GM12891 (cell line): ENCODE measurements at regions not wholly inside any gene's neighbourhood (a gene's known extent, or its start where the extent isn't known, plus 50 kb on each side); places are given as distances from the start of the nearest gene placed in this dataset.

ENCODE experiments used
- PAX5 ChIP-seq: IDR thresholded peaks from 2 replicates; pipeline ENCODE4 v1.6.1; 2011; ENCODE audit warnings: low read length, moderate library complexity, mild to moderate bottlenecking; ENCODE audit not compliant: insufficient read depth, severe bottlenecking
- POLR2A ChIP-seq: IDR thresholded peaks from 2 replicates; pipeline ENCODE4 v1.6.1; 2011; ENCODE audit warnings: low read depth, low read length, control low read depth
- POLR2AphosphoS5 ChIP-seq: IDR thresholded peaks from 2 replicates; pipeline ENCODE4 v1.6.1; 2011; ENCODE audit warnings: low read depth, low read length, control low read depth
- SPI1 ChIP-seq: IDR thresholded peaks from 2 replicates; pipeline ENCODE4 v1.6.1; 2011; ENCODE audit warnings: low read depth, low read length, control low read depth
- TAF1 ChIP-seq: IDR thresholded peaks from 2 replicates; pipeline ENCODE4 v1.6.1; 2011; ENCODE audit warnings: low read depth, low read length, control low read depth

GRCh38 chr12:126196263-126196662, 1131.0 kb downstream of the AACS start:
- TF ChIP-seq TAF1 (no peak), POLR2A (no peak), POLR2AphosphoS5 (no peak), SPI1 (no peak), PAX5 (no peak)
